Loucy (cell line): ENCODE measurements at regions not wholly inside any gene's neighbourhood (a gene's known extent, or its start where the extent isn't known, plus 50 kb on each side); places are given as distances from the start of the nearest gene placed in this dataset.

Source experiments
- CTCF ChIP-seq: fragments of 200-600 bp; sonication (generic); conservative IDR thresholded peaks from 2 replicates; pipeline ENCODE4 v1.5.1; 2014; ENCODE audit warnings: mild to moderate bottlenecking, antibody characterized with exemption, low read length
- EZH2phosphoT487 ChIP-seq: fragments of 200-600 bp; IDR thresholded peaks from 2 replicates; pipeline ENCODE4 v1.6.1; 2018; ENCODE audit warnings: antibody characterized with exemption, mild to moderate bottlenecking, moderate library complexity, borderline replicate concordance

DNA sequence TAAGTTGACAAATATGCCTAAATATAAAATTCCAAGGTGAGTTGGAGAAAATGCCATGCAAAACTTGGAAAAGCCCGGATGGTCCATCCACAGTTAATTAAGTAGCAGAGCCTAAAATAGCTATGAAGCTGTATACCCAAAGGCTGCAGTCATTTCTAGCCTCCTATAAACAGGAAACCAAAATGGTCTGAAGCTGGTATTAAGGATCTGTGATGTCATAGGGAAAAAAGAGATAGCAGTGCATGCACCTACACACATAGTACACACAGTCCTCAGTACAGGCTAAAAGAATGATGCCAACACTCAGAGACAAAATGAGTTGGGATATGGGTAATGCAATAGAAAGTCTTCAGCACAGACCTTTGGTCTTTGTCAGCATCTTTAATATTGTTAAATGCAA is 736.9 kb downstream of the EFNB2 start:
- no peak for TF ChIP-seq EZH2phosphoT487
- TF ChIP-seq CTCF, result no peak
